ENCODE measurements at regions not wholly inside any gene's neighbourhood (a gene's known extent, or its start where the extent isn't known, plus 50 kb on each side); places are given as distances from the start of the nearest gene placed in this dataset.
"Not testable (repeated sequence)": the region's sequence is repeated elsewhere in the genome, so short reads cannot be mapped to it uniquely, and the experiment has no call there.

DNA sequence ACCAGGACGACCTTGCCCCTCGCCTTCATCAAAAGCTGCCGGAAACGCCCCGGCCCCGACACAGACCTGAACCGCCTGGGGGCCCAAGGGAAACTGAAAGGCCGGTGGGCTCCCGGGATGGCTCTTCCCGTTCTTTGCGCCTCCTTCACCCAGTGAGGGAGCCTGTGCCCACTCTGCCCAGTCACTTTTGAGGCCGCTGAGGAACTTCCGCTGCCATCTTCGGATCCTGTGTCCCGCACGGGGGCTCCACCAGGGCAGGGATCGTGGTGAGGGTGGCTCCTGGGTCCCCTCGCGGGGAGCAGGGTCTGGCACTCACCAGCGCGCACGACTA is 104.0 kb downstream of the PPIAL4G start:
- Histone ChIP-seq H3K36me3 (no peaks in the 10 kb centered on the region), H3K4me1 (peaks cover 0 to 3% (median 0%) of the 10 kb centered on the region in 4 donors), H3K4me3 (no peak overlapping the region), H3K9me3 (no peaks in the 10 kb centered on the region), H3K27me3 (peaks cover 0 to 21% of the 10 kb centered on the region in 2 donors), H3K27ac (no peak overlapping the region)
- WGBS, 2 donors, result 38 to 57% methylated on average over 22 of the region's 22 CpGs
- no peak for TF ChIP-seq POLR2A (IDR thresholded peaks at IDR 0.05)
- TF ChIP-seq EP300 (IDR thresholded peaks at IDR 0.05), result no peak
- TF ChIP-seq, protein P1, sequence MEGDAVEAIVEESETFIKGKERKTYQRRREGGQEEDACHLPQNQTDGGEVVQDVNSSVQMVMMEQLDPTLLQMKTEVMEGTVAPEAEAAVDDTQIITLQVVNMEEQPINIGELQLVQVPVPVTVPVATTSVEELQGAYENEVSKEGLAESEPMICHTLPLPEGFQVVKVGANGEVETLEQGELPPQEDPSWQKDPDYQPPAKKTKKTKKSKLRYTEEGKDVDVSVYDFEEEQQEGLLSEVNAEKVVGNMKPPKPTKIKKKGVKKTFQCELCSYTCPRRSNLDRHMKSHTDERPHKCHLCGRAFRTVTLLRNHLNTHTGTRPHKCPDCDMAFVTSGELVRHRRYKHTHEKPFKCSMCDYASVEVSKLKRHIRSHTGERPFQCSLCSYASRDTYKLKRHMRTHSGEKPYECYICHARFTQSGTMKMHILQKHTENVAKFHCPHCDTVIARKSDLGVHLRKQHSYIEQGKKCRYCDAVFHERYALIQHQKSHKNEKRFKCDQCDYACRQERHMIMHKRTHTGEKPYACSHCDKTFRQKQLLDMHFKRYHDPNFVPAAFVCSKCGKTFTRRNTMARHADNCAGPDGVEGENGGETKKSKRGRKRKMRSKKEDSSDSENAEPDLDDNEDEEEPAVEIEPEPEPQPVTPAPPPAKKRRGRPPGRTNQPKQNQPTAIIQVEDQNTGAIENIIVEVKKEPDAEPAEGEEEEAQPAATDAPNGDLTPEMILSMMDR (IDR thresholded peaks at IDR 0.05), result no peak
- no peak for DNase-seq (ENCODE audit: low spot score in 2 of 2)

DNA sequence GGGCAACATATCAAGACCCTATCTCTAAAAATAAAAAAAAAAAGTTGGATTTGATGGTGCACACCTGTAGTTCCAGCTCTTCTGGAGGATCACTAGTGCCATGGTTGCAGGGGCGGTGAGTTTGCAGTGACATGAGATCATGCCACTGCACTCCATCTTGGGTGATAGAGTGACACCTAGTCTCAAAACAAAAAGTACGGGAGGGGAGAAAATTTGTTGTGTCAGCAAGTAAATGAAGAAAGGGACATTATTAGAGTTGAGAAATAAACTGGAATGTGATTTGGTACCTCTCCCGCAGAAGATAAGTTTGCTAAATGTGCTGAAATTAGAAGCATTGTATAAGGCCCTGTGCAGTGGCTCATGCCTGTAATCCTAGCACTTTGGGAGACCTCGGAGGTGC is 105.1 kb downstream of the PPIAL4G start:
- not testable (repeated sequence) for H3K27ac ChIP-seq; H3K9me3 ChIP-seq; H3K4me1 ChIP-seq; H3K36me3 ChIP-seq; H3K4me3 ChIP-seq; DNase-seq (ENCODE audit: low spot score in 2 of 2)
- peaks cover 0 to 21% of the 10 kb centered on the region in 2 donors for H3K27me3 ChIP-seq
- 84 to 90% methylated on average over 4 of the region's 4 CpGs for WGBS, 2 donors

DNA sequence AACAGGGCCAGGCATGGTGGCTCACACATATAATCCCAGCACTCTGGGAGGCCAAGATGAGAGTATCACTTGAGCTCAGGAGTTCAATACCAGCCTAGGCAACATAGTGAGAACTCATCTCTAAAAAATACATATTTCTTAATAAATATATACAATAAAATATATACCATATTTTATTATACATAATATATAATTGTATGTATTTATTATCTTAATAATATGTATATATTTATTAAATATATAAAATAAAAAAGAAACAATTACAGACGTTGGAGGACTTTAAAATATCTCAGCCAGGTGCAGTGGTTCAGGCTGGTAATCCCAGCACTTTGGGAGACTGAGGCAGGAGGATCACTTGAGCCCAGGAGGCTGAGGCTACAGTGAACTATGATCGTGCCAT is 106.1 kb downstream of the PPIAL4G start:
- not testable (repeated sequence) for H3K27ac ChIP-seq
- H3K27me3 ChIP-seq, result peaks cover 0 to 21% of the 10 kb centered on the region in 2 donors

DNA sequence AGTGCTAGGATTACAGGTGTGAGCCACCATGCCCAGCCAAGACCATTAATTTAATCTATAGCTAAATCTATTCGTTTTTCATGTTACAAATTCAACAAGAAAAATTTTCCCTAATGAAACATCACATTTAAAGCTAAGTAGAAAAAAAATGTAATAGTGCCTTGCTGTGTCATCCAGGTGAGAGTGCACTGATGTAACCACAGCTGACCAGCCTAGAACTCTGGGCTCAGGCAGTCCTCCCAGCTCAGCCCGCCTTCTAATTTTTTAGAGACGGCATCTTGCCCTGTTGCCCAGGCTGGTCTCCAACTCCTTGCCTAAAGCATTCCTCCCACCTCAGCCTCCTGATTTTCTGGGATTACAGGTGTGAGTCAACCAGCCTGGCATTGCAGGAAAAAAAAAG is 109.0 kb downstream of the PPIAL4G start:
- no peaks in the 10 kb centered on the region for H3K9me3 ChIP-seq
- WGBS, 2 donors, result 87 to 88% methylated on average over 3 of the region's 3 CpGs
- H3K4me1 ChIP-seq, result no peaks in the 10 kb centered on the region
- H3K27me3 ChIP-seq, result peaks cover 0 to 1% of the 10 kb centered on the region in 2 donors
- no peak for DNase-seq (ENCODE audit: low spot score in 2 of 2)
- TF ChIP-seq, protein P1 (IDR thresholded peaks at IDR 0.05), result no peak
- no peak for TF ChIP-seq POLR2A (IDR thresholded peaks at IDR 0.05)
- TF ChIP-seq EP300 (IDR thresholded peaks at IDR 0.05), result no peak
- H3K4me3 ChIP-seq, result no peak overlapping the region
- no peak overlapping the region for H3K27ac ChIP-seq
- no peaks in the 10 kb centered on the region for H3K36me3 ChIP-seq

More for the DNA sequence above, 106.1 kb downstream of the PPIAL4G start:
- H3K9me3 ChIP-seq; H3K4me1 ChIP-seq; H3K36me3 ChIP-seq; DNase-seq (ENCODE audit: low spot score in 2 of 2); H3K4me3 ChIP-seq: not testable (repeated sequence)
- 84 to 92% methylated on average over 2 of the region's 2 CpGs for WGBS, 2 donors

DNA sequence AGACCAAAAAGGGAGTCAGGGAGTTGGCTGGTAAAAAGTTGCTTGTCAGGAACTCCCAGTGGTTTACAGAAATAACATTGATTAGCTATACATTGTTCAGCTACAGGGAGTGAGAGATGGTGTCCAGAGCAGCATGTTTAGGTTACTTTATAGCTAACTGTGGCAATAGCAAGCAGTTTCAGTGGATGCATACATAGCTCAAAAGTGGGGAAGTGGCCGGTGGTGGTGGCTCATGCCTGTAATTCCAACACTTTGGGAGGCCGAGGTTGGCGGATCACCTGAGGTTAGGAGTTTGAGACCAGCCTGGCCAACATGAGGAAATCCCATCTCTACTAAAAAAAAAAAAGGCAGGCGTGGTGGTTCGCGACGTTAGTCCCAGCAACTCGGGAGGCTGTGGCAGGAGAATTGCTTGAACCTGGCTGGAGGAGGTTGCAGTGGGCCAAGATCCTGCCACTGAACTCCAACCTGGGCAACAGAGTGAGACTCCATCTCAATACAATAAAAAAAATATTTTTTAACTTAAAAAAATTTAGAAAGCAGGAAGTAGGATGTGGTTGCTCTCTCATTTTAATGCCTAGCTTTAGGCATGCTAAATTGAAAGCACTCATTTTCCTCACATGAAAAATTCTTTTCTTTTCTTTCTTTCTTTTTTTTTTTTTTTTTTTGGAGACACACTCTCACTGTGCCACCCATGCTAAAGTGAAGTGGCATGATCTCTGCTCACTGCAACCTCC is 109.7 kb downstream of the PPIAL4G start:
- no peaks in the 10 kb centered on the region for H3K36me3 ChIP-seq
- H3K4me3 ChIP-seq, result no peak overlapping the region
- no peaks in the 10 kb centered on the region for H3K27me3 ChIP-seq
- no peak for DNase-seq (ENCODE audit: low spot score in 2 of 2)
- H3K9me3 ChIP-seq, result no peaks in the 10 kb centered on the region
- TF ChIP-seq EP300 (IDR thresholded peaks at IDR 0.05) (no peak), POLR2A (IDR thresholded peaks at IDR 0.05) (no peak)
- TF ChIP-seq, protein P1 (IDR thresholded peaks at IDR 0.05), result no peak
- no peak overlapping the region for H3K27ac ChIP-seq
- 86 to 89% methylated on average over 8 of the region's 8 CpGs for WGBS, 2 donors
- H3K4me1 ChIP-seq, result no peaks in the 10 kb centered on the region

DNA sequence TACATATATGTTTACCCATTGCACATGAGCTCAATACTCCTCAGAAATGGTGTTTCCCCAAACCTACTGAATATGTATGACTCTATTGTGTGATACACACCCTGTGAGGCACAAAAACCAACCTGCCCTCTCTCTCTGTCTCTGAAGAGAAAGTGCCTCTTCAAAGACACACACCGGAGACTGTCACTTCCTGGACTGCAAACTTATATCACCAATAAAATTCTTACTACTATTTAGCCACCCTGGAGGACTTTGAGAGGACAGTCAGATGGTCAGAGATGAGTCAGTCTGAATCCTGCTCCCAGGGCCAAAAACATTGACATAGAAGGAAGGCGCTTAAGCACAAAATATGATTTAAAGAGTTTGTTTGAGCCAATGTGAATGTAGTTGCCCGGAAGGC is 110.4 kb downstream of the PPIAL4G start:
- Histone ChIP-seq H3K36me3 (no peaks in the 10 kb centered on the region), H3K9me3 (no peaks in the 10 kb centered on the region), H3K4me1 (no peaks in the 10 kb centered on the region), H3K4me3 (no peak overlapping the region), H3K27ac (no peak overlapping the region), H3K27me3 (no peaks in the 10 kb centered on the region)
- no peak for DNase-seq (ENCODE audit: low spot score in 2 of 2)
- no peak for TF ChIP-seq EP300 (IDR thresholded peaks at IDR 0.05)
- TF ChIP-seq, protein P1 (IDR thresholded peaks at IDR 0.05), result no peak
- no peak for TF ChIP-seq POLR2A (IDR thresholded peaks at IDR 0.05)
- 70 to 86% methylated on average over 3 of the region's 3 CpGs for WGBS, 2 donors

DNA sequence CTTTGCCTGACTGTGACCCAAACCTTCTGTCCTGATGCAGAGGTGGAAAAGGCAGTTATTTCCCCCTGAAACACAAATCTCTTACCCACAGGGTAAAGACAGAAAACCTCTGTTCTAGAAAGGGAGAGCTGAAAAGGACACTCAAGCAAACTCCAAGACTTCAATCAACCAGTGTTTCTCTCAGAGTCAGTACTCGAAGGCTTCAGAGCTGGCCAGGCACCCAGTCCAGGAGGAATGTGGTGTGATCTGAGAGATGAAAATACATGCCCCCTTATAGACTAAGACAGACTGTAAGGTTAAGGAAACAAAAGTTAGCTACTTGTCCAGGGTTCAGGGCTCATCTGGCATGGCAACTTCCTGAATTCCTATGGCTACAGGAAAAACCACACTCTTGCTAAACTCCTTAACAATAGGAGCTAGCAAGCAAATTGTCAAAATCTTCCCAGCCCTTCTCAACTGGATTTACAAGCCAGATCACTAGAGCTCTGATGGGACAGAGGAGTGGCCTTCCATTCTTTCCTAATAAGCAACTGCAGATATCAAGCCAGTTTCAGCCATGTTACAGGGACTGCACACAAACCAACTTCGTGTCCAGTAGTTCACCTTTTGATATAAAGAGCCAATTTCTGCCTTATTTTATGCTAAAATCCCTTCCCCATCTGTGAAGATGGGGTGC is 110.9 kb downstream of the PPIAL4G start:
- H3K27ac ChIP-seq; DNase-seq (ENCODE audit: low spot score in 2 of 2); H3K9me3 ChIP-seq; H3K36me3 ChIP-seq; H3K27me3 ChIP-seq; H3K4me1 ChIP-seq; H3K4me3 ChIP-seq: not testable (repeated sequence)
- 55 to 73% methylated on average over 2 of the region's 2 CpGs for WGBS, 2 donors
